Common myeloid progenitor, CD34-positive (primary cell): ENCODE measurements at regions not wholly inside any gene's neighbourhood (a gene's known extent, or its start where the extent isn't known, plus 50 kb on each side); places are given as distances from the start of the nearest gene placed in this dataset.

Source experiments
- CTCF ChIA-PET: fragments of 350-600 bp; sonication (Branson Sonifier 250); formaldehyde crosslinking; loops from one replicate; lab custom pipeline; 2021; ENCODE audit warnings: antibody characterized with exemption; lab: Charles Lee
- POLR2A ChIA-PET: fragments of 350-600 bp; sonication (Branson Sonifier 250); formaldehyde crosslinking; loops from one replicate; lab custom pipeline; 2021; ENCODE audit warnings: antibody characterized with exemption; lab: Charles Lee
- DNase-seq, 3 donors: peaks; one replicate each; pipeline versions ENCODE4 v3.0.0 to v3.0.0-alpha.2; 2013
- H3K27ac ChIP-seq, 2 experiments: 1 replicate in 1 of 2; 2 replicates in 1 of 2; pipeline ENCODE4 v1.7.0; 2013; ENCODE audit warnings: inconsistent platforms in 2 of 2, low read length in 2 of 2, mild to moderate bottlenecking in 2 of 2, low read depth in 1 of 2, moderate library complexity in 1 of 2; ENCODE audit not compliant: severe bottlenecking in 2 of 2, insufficient read depth in 1 of 2, poor library complexity in 1 of 2
- H3K27me3 ChIP-seq, 5 experiments: replicated peaks in 2 of 5; 1 replicate in 3 of 5; 2 replicates in 2 of 5; pipeline versions ENCODE4 v1.6.1 to v1.7.0; 2013; ENCODE audit warnings: low read length in 4 of 5, mild to moderate bottlenecking in 2 of 5, moderate library complexity in 2 of 5, inconsistent platforms in 1 of 5; ENCODE audit not compliant: insufficient read depth in 5 of 5, control insufficient read depth in 4 of 5
- H3K36me3 ChIP-seq, 4 experiments: 1 replicate in 2 of 4; 2 replicates in 2 of 4; pipeline versions ENCODE4 v1.6.1 to v1.7.0; 2013; ENCODE audit warnings: low read length in 3 of 4, control low read depth in 1 of 4, mild to moderate bottlenecking in 1 of 4; ENCODE audit not compliant: control insufficient read depth in 4 of 4, insufficient read depth in 4 of 4
- H3K4me1 ChIP-seq, 4 experiments: 1 replicate in 3 of 4; 2 replicates in 1 of 4; pipeline versions ENCODE4 v1.6.1 to v1.7.1; 2013; ENCODE audit warnings: low read length in 3 of 4, mild to moderate bottlenecking in 3 of 4, control low read depth in 1 of 4, inconsistent platforms in 1 of 4, moderate library complexity in 1 of 4; ENCODE audit not compliant: control insufficient read depth in 4 of 4, insufficient read depth in 4 of 4; ENCODE audit errors: control extremely low read depth in 1 of 4
- H3K4me3 ChIP-seq, 7 experiments: 1 replicate in 4 of 7; 2 replicates in 3 of 7; pipeline versions ENCODE4 v1.5.1 to v1.7.0; 2013; ENCODE audit warnings: mild to moderate bottlenecking in 7 of 7, low read length in 6 of 7, moderate library complexity in 6 of 7, inconsistent platforms in 2 of 7, low read depth in 2 of 7, control low read depth in 1 of 7; ENCODE audit not compliant: insufficient read depth in 4 of 7, control insufficient read depth in 1 of 7; ENCODE audit errors: extremely low read depth in 1 of 7
- H3K9me3 ChIP-seq, 5 experiments: 1 replicate in 4 of 5; 2 replicates in 1 of 5; pipeline versions ENCODE4 v1.6.1 to v1.7.1; 2013; ENCODE audit warnings: low read length in 4 of 5, mild to moderate bottlenecking in 2 of 5, inconsistent platforms in 1 of 5, low read depth in 1 of 5, moderate library complexity in 1 of 5; ENCODE audit not compliant: control insufficient read depth in 4 of 5, insufficient read depth in 2 of 5; ENCODE audit errors: control extremely low read depth in 1 of 5
- whole genome bisulfite sequencing: methylation state at CpG from one replicate; pipeline ENCODE4 v1.1.5; 2013; ENCODE audit not compliant: insufficient coverage; 5-methylcytosine and 5-hydroxymethylcytosine counted together

DNA sequence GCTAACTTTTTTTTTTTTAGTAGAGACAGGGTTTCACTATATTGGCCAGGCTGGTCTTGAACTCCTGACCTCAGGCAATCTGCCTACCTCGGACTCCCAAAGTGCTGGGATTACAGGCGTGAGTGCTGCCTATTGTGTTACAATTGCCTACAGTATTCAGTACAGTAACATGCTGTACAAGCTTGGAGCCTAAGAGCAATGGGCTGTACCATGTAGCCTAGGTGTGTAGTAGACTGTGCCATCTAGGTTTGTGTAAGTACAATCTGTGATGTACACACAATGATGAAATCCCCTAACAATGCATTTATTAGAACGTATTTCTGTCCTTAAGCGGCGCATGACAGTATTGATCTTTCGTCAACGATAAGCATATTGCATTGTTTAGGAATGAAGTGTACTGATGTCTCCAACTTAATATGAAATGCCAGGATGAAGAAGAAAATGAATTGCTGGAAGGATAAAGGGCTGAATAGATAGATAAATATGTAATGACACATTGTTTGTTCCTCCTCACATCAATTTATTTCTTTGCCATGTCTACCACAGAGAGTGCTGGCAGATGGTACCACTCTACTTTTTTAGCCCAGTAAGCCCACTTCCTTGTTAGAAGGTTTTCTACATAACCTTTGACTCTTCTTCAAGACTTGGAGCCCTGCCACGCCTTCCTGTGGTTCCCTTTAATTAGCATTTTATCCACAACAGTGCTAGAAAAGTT lies 467.5 kb downstream of the VRK1 start:
- CTCF ChIA-PET = interaction anchor here (1.2 kb wide), 1 partner anchor 9 kb away, joined by 3 read pairs; no protein-coding TSS in a partner anchor
- no peak for DNase-seq
- POLR2A ChIA-PET = no interaction called here
- no peak overlapping the region for H3K4me3 ChIP-seq
- H3K36me3 ChIP-seq = no peaks in the 10 kb centered on the region
- WGBS = 96% methylated on average over 6 of the region's 8 CpGs
- H3K9me3 ChIP-seq = peaks cover 0 to 7% (median 0%) of the 10 kb centered on the region in 5 experiments
- H3K27me3 ChIP-seq = no peaks in the 10 kb centered on the region
- no peaks in the 10 kb centered on the region for H3K4me1 ChIP-seq
- no peak overlapping the region for H3K27ac ChIP-seq

DNA sequence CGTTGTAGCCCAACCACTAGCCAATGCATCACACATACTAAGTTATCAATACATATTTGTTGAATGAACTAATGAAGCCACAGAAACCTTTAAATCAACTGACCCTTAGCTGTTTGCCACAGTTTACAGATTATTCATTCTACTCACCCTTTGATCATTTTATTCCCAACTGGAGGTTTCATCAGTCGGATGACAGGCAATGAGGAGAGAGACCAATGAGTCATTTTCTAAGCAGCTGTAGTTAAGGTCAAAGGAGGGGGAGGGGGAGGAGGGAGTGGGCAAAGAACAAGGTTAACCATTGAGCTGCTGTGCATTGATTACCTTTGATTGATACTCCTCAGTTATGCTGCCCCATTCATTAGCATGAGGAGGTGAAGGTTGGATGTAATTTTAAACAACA lies 469.5 kb downstream of the VRK1 start:
- no peaks in the 10 kb centered on the region for H3K27me3 ChIP-seq
- H3K4me1 ChIP-seq = no peaks in the 10 kb centered on the region
- POLR2A ChIA-PET = no interaction called here
- H3K4me3 ChIP-seq = no peak overlapping the region
- no peak overlapping the region for H3K27ac ChIP-seq
- H3K9me3 ChIP-seq = peaks cover 0 to 7% (median 0%) of the 10 kb centered on the region in 5 experiments
- DNase-seq = no peak
- CTCF ChIA-PET = interaction anchor here (1.0 kb wide), 1 partner anchor 13 kb away, joined by 3 read pairs; no protein-coding TSS in a partner anchor
- no CpG with 5 or more reads among the region's 2 CpGs for WGBS
- H3K36me3 ChIP-seq = no peaks in the 10 kb centered on the region

DNA sequence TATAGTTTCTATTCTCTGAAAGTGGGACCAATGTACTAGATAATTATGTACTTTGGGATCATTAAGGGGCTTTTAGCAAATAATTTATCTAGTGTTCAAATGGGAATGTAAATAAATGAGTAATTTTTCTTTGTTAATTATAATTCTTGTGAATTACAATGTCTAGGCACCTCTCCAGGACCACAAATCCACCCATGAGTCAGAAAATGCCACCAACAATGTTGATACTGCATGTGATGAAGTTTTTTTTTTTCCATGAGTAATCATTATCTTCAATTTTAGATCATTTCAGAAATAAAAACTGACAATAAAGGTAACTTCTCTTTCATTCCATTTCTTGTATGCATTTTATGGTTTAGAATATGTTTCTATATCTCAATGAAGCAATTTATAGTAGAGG lies 470.3 kb downstream of the VRK1 start:
- ChIA-PET POLR2A (no interaction called here), CTCF (no interaction called here)
- Histone ChIP-seq H3K4me1 (no peaks in the 10 kb centered on the region), H3K4me3 (no peak overlapping the region), H3K27me3 (no peaks in the 10 kb centered on the region), H3K9me3 (no peaks in the 10 kb centered on the region), H3K27ac (no peak overlapping the region), H3K36me3 (no peaks in the 10 kb centered on the region)
- DNase-seq = no peak

DNA sequence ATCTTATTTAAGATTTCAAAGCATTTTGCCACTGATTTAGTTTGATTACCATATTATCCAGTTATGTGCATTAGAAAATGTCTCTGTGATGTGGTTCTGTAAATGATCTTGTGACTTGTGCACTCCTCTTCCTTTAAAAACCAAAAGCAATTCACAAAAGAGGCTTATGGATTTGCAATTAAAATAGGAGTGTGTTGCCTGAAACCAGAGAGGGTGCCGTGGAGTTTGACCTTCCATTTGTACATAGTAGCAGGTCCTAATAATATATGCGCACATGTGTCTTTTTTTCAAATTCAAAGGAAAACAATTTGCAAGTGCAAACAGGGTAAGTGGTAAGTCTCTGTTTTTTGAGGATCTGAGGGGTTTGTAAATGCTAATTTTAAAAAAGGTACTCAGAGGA lies 470.9 kb downstream of the VRK1 start:
- POLR2A ChIA-PET = no interaction called here
- WGBS = 100% methylated on average over 1 of the region's 2 CpGs
- no peak overlapping the region for H3K27ac ChIP-seq

DNA sequence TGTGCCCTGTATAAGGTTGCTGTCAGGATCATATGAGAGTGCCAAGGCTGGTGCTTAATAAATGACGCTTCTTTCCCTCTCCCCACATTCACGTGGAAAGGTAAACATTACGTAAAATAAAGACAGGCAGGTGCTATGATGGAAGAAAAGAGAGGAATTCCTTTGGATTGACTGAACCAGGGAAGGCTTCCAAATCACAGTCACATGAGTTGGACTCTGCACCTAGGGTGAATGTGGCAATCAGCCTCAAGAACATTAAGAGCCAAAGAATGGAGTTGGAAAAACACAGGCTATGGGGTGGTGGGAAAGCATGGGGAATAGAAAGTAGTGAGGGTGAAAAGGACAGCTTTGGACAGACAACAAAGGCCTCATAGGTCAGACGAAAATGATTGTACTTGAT lies 473.1 kb downstream of the VRK1 start:
- POLR2A ChIA-PET = no interaction called here
- Histone ChIP-seq H3K27me3 (peaks cover 0 to 4% (median 0%) of the 10 kb centered on the region in 5 experiments), H3K9me3 (no peaks in the 10 kb centered on the region), H3K27ac (no peak overlapping the region), H3K36me3 (no peaks in the 10 kb centered on the region), H3K4me3 (no peak overlapping the region), H3K4me1 (no peaks in the 10 kb centered on the region)
- no peak for DNase-seq
- CTCF ChIA-PET = no interaction called here
- WGBS = no CpG with 5 or more reads among the region's 4 CpGs

More for the DNA sequence above, 470.9 kb downstream of the VRK1 start:
- CTCF ChIA-PET = no interaction called here
- no peaks in the 10 kb centered on the region for H3K4me1 ChIP-seq
- H3K27me3 ChIP-seq = peaks cover 0 to 1% (median 0%) of the 10 kb centered on the region in 5 experiments
- no peak overlapping the region for H3K4me3 ChIP-seq
- no peaks in the 10 kb centered on the region for H3K9me3 ChIP-seq
- H3K36me3 ChIP-seq = no peaks in the 10 kb centered on the region
- no peak for DNase-seq

DNA sequence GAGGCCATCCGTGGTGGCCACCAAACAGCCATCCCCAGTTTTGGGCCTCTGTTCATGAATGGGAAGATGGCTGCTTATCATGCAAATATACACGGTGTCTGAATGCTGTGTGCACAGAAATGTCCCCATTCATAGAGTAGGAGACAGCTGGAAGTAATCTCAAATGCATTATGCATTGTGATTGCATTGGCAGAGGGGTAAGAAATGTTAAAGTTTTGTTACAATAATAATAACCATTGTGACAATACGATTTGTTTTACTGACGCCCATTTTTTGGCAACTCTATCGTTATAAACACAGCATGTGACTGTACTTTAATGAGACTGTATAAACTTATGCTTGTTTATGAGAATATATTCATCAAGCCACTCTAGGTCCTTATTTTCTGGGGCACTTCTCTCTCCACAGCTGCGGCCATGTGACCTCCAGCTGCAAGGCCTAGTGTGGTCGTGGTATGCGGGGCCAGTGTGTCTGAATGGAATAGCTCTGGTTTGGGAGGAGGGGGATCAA lies 474.3 kb downstream of the VRK1 start:
- H3K4me3 ChIP-seq = no peak overlapping the region
- no peaks in the 10 kb centered on the region for H3K9me3 ChIP-seq
- peaks cover 0 to 4% (median 0%) of the 10 kb centered on the region in 5 experiments for H3K27me3 ChIP-seq
- no peaks in the 10 kb centered on the region for H3K36me3 ChIP-seq
- peaks cover 0 to 10% (median 8%) of the 10 kb centered on the region in 4 experiments for H3K4me1 ChIP-seq
- POLR2A ChIA-PET = no interaction called here
- WGBS = 100% methylated on average over 3 of the region's 8 CpGs
- CTCF ChIA-PET = interaction anchor here (1.3 kb wide), 1 partner anchor 88 kb away, joined by 6 read pairs; no protein-coding TSS in a partner anchor
- H3K27ac ChIP-seq = no peak overlapping the region
- DNase-seq = no peak

DNA sequence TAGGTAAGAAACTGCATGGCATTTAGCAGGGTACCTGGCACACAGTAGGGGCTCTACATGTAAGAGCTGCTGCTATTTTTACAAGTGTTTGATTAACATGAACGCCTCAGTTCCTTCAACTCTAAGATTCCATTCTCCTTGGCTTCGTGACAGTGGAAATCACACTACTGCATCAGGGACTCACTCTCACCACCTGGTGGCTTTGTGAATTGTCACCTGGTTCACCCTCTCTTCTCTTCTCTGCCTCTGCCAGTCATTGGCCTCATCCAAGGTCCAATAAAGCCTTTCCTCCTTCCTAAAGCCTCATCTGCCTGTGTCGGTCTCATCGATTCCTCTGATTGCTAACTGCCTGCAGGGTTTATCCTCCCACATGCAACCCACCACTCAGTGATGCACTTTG lies 476.4 kb downstream of the VRK1 start:
- WGBS = 86% methylated on average over 4 of the region's 4 CpGs
- H3K9me3 ChIP-seq = no peaks in the 10 kb centered on the region
- POLR2A ChIA-PET = interaction anchor here (0.6 kb wide), 1 partner anchor 132 kb away, joined by 3 read pairs; no protein-coding TSS in a partner anchor
- no peaks in the 10 kb centered on the region for H3K36me3 ChIP-seq
- peak in 1 of 3 donors; percentile 15 for DNase-seq
- peaks cover 0 to 28% (median 22%) of the 10 kb centered on the region in 4 experiments for H3K4me1 ChIP-seq
- H3K4me3 ChIP-seq = no peak overlapping the region
- no peak overlapping the region for H3K27ac ChIP-seq
- CTCF ChIA-PET = interaction anchor here (0.8 to 1.9 kb wide), 8 partner anchors 10 to 1991 kb away, joined by 3 to 6 read pairs (median 3); no protein-coding TSS in a partner anchor
- H3K27me3 ChIP-seq = peaks cover 0 to 4% (median 0%) of the 10 kb centered on the region in 5 experiments
